Pancreas (tissue), 10 donors: ENCODE measurements at regions not wholly inside any gene's neighbourhood (a gene's known extent, or its start where the extent isn't known, plus 50 kb on each side); places are given as distances from the start of the nearest gene placed in this dataset.

Experiments used
- ATAC-seq, 4 donors: fragments of 200-7000 bp; cut with Tn5 transposase; one replicate each; pipeline versions ENCODE4 v1.8.0 to v1.9.1; 2020; ENCODE audit warnings: mild to moderate bottlenecking in 4 of 4, moderate library complexity in 4 of 4
- DNase-seq, 6 donors: peaks; one replicate each; pipeline ENCODE4 v3.0.0-alpha.2; 2020
- FAIRE-seq: peaks from 2 replicates; lab custom pipeline; 2012; peaks lifted over from hg19 to GRCh38; lab: Jason Lieb, UNC
- H3K27ac ChIP-seq, 4 donors: fragments of 200-600 bp; sonication (generic); 1 replicate in 3 of 4; 2 replicates in 1 of 4; pipeline versions ENCODE4 v1.5.0 to v1.8.0; 2020
- H3K27me3 ChIP-seq, 4 donors: fragments of 200-600 bp; one replicate each; pipeline ENCODE4 v1.8.0; 2021
- H3K36me3 ChIP-seq, 3 donors: fragments of 200-600 bp; sonication (generic) in 1 of 3; one replicate each; pipeline versions ENCODE4 v1.5.0 to v1.8.0; 2020 to 2021
- H3K4me1 ChIP-seq, 3 donors: fragments of 200-600 bp; one replicate each; pipeline ENCODE4 v1.8.0; 2021
- H3K4me3 ChIP-seq, 4 donors: fragments of 200-600 bp; sonication (generic) in 2 of 4; one replicate each; pipeline versions ENCODE4 v1.5.0 to v1.8.0; 2020 to 2021
- H3K9me3 ChIP-seq, 4 donors: fragments of 200-600 bp; one replicate each; pipeline ENCODE4 v1.8.0; 2021
- WGBS, 2 donors: extraction: QIAGEN DNeasy Blood & Tissue Kit; methylation state at CpG; one replicate each; pipeline ENCODE4 v1.1.7; 2013; 5-methylcytosine and 5-hydroxymethylcytosine counted together
- intact Hi-C, 3 donors: fragments of 100-400 bp; cut with DNase I; formaldehyde crosslinking; loops; one replicate each; pipeline versions ENCODE4 v1.11.1 to v1.14.2; 2022
- TF ChIP-seq, protein P1 (sequence below), 4 donors: fragments of 200-600 bp; sonication (generic) in 3 of 4; IDR thresholded peaks; one replicate each; pipeline versions ENCODE4 v1.5.0 to v1.8.0; 2021; ENCODE audit warnings: antibody characterized with exemption in 4 of 4
- donor health status: healthy with polysubstance abuse.
- donor health status: DM: no; HTN: no; CAD: no; lungs with moderate emphysema.
- donor health status: DM: no; HTN: no; CAD: no.
- donor health status: control.
- donor health status: control.
- donor health status: Bipolar disorder and iron deficiency.
- donor health status: DM: yes; HTN: yes; CAD: no.
- donor health status: DM: no; HTN: no; CAD: no.
- donor health status: DM: no; HTN: no; CAD: no.
- donor health status: DM: yes; HTN: yes; CAD: no.

DNA sequence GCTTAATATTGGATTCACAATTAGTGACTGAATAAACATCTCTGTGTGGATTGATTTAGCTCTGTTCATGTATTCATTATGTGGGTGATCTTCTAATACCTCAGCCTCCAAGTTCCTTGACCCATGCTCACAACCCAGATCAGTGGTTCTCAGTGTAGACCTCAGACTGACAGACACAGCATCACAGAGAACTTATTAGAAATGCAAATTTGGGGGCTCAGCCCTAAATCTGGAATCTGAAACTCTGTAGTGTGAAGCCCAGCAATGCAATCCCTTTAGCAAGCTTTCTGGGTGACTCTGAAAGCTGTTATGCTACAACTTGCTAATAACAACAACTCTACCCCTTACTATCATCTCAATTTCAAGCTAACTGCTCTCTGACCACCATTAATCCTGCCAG lies 273.1 kb upstream of the FANCL start:
- FAIRE-seq = no peak
- no peaks in the 10 kb centered on the region for H3K36me3 ChIP-seq
- DNase-seq = no peak
- H3K27me3 ChIP-seq = no peaks in the 10 kb centered on the region
- no peaks in the 10 kb centered on the region for H3K4me1 ChIP-seq
- no peaks in the 10 kb centered on the region for H3K9me3 ChIP-seq
- TF ChIP-seq, protein P1, sequence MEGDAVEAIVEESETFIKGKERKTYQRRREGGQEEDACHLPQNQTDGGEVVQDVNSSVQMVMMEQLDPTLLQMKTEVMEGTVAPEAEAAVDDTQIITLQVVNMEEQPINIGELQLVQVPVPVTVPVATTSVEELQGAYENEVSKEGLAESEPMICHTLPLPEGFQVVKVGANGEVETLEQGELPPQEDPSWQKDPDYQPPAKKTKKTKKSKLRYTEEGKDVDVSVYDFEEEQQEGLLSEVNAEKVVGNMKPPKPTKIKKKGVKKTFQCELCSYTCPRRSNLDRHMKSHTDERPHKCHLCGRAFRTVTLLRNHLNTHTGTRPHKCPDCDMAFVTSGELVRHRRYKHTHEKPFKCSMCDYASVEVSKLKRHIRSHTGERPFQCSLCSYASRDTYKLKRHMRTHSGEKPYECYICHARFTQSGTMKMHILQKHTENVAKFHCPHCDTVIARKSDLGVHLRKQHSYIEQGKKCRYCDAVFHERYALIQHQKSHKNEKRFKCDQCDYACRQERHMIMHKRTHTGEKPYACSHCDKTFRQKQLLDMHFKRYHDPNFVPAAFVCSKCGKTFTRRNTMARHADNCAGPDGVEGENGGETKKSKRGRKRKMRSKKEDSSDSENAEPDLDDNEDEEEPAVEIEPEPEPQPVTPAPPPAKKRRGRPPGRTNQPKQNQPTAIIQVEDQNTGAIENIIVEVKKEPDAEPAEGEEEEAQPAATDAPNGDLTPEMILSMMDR (IDR thresholded peaks at IDR 0.05) = no peak
- no peak overlapping the region for H3K4me3 ChIP-seq
- intact Hi-C loops = no loop called here
- H3K27ac ChIP-seq = no peak overlapping the region
- no peak for ATAC-seq

DNA sequence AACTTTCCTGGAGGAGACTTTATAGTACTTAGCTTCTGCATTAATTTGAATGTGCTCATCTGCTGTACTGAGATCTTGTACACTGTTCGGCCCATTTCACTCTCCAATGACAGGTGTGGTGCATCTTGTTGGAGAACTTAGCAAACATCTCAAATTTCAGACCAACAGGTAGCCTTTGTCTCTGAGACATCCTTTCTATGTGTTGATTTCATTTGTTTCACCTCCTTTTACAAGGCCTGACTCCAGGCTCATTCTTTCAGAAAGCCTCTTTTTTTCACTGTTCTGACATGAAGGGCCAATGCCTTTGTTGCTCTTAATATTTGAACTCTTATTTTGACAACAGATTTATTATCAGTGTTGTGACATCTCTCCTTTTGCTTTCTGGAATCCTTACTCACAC lies 271.8 kb upstream of the FANCL start:
- Histone ChIP-seq H3K36me3 (no peaks in the 10 kb centered on the region), H3K4me1 (no peaks in the 10 kb centered on the region), H3K27ac (no peak overlapping the region), H3K4me3 (no peak overlapping the region), H3K27me3 (no peaks in the 10 kb centered on the region), H3K9me3 (no peaks in the 10 kb centered on the region)
- TF ChIP-seq, protein P1 (IDR thresholded peaks at IDR 0.05) = no peak
- intact Hi-C loops = no loop called here
- ATAC-seq (no peak), FAIRE-seq (no peak), DNase-seq (no peak)
- WGBS, 2 donors = 86 to 89% methylated on average over 1 of the region's 1 CpG

DNA sequence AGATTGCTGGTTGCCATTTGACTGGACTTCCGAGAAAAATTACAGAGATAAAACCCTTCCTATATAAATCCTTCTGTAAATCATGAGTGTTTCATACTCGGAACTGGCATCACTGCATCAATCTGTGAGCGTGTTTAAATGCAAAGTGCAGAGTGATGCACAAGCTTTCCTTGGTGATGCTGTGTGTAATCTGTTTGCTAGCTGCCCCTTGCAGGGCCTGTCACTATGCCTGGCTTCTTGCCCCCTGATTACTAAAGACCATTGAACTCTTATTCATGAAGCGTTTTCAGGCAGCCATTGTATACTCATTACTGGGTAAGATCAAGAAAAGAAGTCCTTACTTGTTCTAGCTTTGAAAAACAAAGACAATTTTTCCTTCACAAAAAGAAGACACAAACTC lies 266.9 kb upstream of the FANCL start:
- TF ChIP-seq, protein P1 (IDR thresholded peaks at IDR 0.05) = no peak
- no peaks in the 10 kb centered on the region for H3K4me1 ChIP-seq
- ATAC-seq = no peak

DNA sequence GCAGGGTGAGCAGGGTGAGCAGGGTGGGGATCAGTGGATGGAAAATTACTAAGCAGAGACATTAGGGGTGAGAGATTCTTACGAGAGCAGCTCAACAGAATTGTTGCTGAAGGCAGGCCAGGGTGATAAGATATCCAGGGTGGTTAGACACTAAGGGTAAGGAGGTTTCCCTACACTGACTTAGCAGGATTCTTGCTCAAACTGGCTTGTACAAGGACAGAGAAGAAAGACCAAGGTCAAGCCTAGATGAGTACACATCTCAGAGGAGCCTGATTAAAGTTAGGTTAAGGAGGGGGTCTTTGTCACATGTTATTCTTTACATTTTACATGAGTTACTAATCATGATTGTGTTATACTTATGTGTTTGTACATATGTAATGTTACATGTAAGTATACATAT lies 262.8 kb upstream of the FANCL start:
- TF ChIP-seq, protein P1 (IDR thresholded peaks at IDR 0.05) = no peak
- no peak for DNase-seq
- 65 to 68% methylated on average over 1 of the region's 1 CpG for WGBS, 2 donors
- H3K4me3 ChIP-seq = no peak overlapping the region
- no peaks in the 10 kb centered on the region for H3K9me3 ChIP-seq
- no peaks in the 10 kb centered on the region for H3K27me3 ChIP-seq
- H3K36me3 ChIP-seq = no peaks in the 10 kb centered on the region
- intact Hi-C loops = no loop called here
- ATAC-seq = no peak
- no peak overlapping the region for H3K27ac ChIP-seq
- FAIRE-seq = no peak
- no peaks in the 10 kb centered on the region for H3K4me1 ChIP-seq

More for the DNA sequence above, 266.9 kb upstream of the FANCL start:
- 83 to 85% methylated on average over 4 of the region's 4 CpGs for whole genome bisulfite sequencing, 2 donors
- intact Hi-C loops = no loop called here
- DNase-seq = no peak
- no peak overlapping the region for H3K27ac ChIP-seq
- no peaks in the 10 kb centered on the region for H3K36me3 ChIP-seq
- no peak for FAIRE-seq
- H3K4me3 ChIP-seq = no peak overlapping the region
- no peaks in the 10 kb centered on the region for H3K27me3 ChIP-seq
- no peaks in the 10 kb centered on the region for H3K9me3 ChIP-seq

DNA sequence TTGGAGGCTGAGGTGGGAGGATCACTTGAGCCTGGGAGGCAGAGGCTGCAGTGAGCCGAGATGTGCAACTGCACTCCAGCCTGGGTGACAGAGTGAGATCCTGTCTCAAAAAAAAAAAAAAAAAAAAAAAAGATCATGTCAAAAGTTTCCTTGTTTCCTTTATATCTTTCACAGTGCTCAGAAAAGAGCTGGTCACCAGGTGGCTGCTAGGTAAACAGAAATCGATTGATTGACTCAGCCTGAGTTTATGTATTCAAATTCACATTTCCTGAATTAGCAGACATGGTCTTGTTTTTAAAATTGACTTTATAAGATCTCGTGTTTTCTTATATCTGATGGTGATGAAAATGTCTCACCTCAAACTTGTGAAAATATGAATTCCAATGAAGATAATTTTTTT lies 261.8 kb upstream of the FANCL start:
- 31 to 32% methylated on average over 3 of the region's 3 CpGs for WGBS, 2 donors
- no peaks in the 10 kb centered on the region for H3K9me3 ChIP-seq

More for the DNA sequence above, 261.8 kb upstream of the FANCL start:
- intact Hi-C loops = no loop called here
- H3K4me3 ChIP-seq = no peak overlapping the region
- H3K27me3 ChIP-seq = no peaks in the 10 kb centered on the region
- H3K27ac ChIP-seq = no peak overlapping the region
- FAIRE-seq (no peak), ATAC-seq (peak in 3 of 4 donors; percentile 46 to 69 (median 60)), DNase-seq (no peak)
- no peaks in the 10 kb centered on the region for H3K36me3 ChIP-seq
- H3K4me1 ChIP-seq = no peaks in the 10 kb centered on the region
- TF ChIP-seq, protein P1 (IDR thresholded peaks at IDR 0.05) = no peak
